Keratinocyte (primary cell): ENCODE measurements at regions not wholly inside any gene's neighbourhood (a gene's known extent, or its start where the extent isn't known, plus 50 kb on each side); places are given as distances from the start of the nearest gene placed in this dataset.

ENCODE experiments used
- CTCF ChIP-seq, 3 experiments: IDR thresholded peaks in 1 of 3; conservative IDR thresholded peaks in 1 of 3; optimal IDR thresholded peaks in 1 of 3; 2 replicates in 2 of 3; 3 replicates in 1 of 3; pipeline versions ENCODE3 to v1.5.1; 2011; ENCODE audit warnings: low read length in 3 of 3, mild to moderate bottlenecking in 3 of 3, moderate library complexity in 2 of 3, control low read depth in 1 of 3, inconsistent platforms in 1 of 3; ENCODE audit not compliant: insufficient read depth in 2 of 3; ENCODE audit errors: extremely low read depth in 1 of 3
- EZH2 ChIP-seq: IDR thresholded peaks from one replicate; pipeline ENCODE4 v1.6.1; 2012; ENCODE audit warnings: inconsistent platforms, mild to moderate bottlenecking, low read length, moderate library complexity

DNA sequence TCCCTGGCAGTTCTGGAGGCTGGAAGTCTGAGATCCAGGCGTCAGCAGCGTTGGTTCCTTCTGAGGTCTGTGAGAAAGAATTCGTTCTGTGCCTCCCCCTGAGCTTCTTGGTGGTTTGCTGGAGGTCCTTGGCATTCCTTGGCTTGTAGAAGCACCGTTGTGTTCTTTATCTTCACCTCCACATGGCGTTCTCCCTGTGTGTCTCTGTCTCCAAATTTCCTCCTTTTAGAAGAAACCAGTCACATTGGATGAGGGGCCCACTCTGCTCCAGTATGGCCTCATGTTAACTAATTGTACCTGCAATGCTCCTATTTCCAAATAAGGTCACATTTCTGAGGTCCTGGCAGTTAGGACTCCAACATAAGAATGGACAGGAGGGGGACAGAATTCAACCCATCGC is 73.0 kb upstream of the BACH2 start:
- TF ChIP-seq CTCF (optimal IDR thresholded peaks at IDR 0.05 in 1 of 3, IDR thresholded peaks at IDR 0.05 in 1 of 3, conservative IDR thresholded peaks at IDR 0.05 in 1 of 3; ENCODE audit: extremely low read depth in 1 of 3, insufficient read depth in 2 of 3, low read length in 3 of 3) (no peak), EZH2 (no peak)
